GM23248 (cell line): ENCODE measurements at regions not wholly inside any gene's neighbourhood (a gene's known extent, or its start where the extent isn't known, plus 50 kb on each side); places are given as distances from the start of the nearest gene placed in this dataset.

Experiments used
- DNase-seq: peaks from one replicate; pipeline ENCODE4 v3.0.0-alpha.2; 2015
- H2AFZ ChIP-seq: fragments of 200-600 bp; sonication (generic); 2 replicates; pipeline ENCODE4 v1.6.1; 2016; ENCODE audit warnings: antibody characterized with exemption
- H3F3A ChIP-seq: fragments of 200-600 bp; sonication (generic); 2 replicates; pipeline ENCODE4 v1.6.1; 2016; ENCODE audit warnings: mild to moderate bottlenecking, antibody characterized with exemption, mixed run types; ENCODE audit not compliant: insufficient read depth
- H3K27ac ChIP-seq: fragments of 200-600 bp; sonication (generic); 2 replicates; pipeline ENCODE4 v1.5.1; 2016; ENCODE audit warnings: mild to moderate bottlenecking
- H3K27me3 ChIP-seq: fragments of 200-600 bp; sonication (generic); replicated peaks from 2 replicates; pipeline ENCODE4 v1.6.1; 2016; ENCODE audit warnings: mild to moderate bottlenecking; ENCODE audit not compliant: insufficient read depth
- H3K36me3 ChIP-seq: fragments of 200-600 bp; sonication (generic); 2 replicates; pipeline ENCODE4 v1.6.1; 2016; ENCODE audit warnings: low read depth, mild to moderate bottlenecking
- H3K4me1 ChIP-seq: fragments of 200-600 bp; sonication (generic); 2 replicates; pipeline ENCODE4 v1.6.1; 2016; ENCODE audit warnings: mild to moderate bottlenecking; ENCODE audit not compliant: insufficient read depth
- H3K4me2 ChIP-seq: fragments of 200-600 bp; sonication (generic); one replicate; pipeline ENCODE4 v1.6.1; 2016; ENCODE audit warnings: mild to moderate bottlenecking; ENCODE audit not compliant: unreplicated experiment
- H3K4me3 ChIP-seq: fragments of 200-600 bp; sonication (generic); 2 replicates; pipeline ENCODE4 v1.5.1; 2016; ENCODE audit warnings: mild to moderate bottlenecking
- H3K79me2 ChIP-seq: fragments of 200-600 bp; sonication (generic); 2 replicates; pipeline ENCODE4 v1.6.1; 2016; ENCODE audit warnings: mild to moderate bottlenecking; ENCODE audit not compliant: insufficient read depth
- H3K9ac ChIP-seq: fragments of 200-600 bp; sonication (generic); 2 replicates; pipeline ENCODE4 v1.6.1; 2016; ENCODE audit warnings: mild to moderate bottlenecking
- H3K9me2 ChIP-seq: fragments of 200-600 bp; sonication (generic); 2 replicates; pipeline ENCODE4 v1.6.1; 2016; ENCODE audit warnings: mixed run types, mild to moderate bottlenecking, moderate library complexity; ENCODE audit not compliant: insufficient read depth
- H3K9me3 ChIP-seq: fragments of 200-600 bp; sonication (generic); one replicate; pipeline ENCODE4 v1.6.1; 2017; ENCODE audit warnings: low read depth
- H4K20me1 ChIP-seq: fragments of 200-600 bp; sonication (generic); 2 replicates; pipeline ENCODE4 v1.6.0; 2016; ENCODE audit not compliant: insufficient read depth
- EZH2 ChIP-seq: fragments of 200-600 bp; sonication (generic); IDR thresholded peaks from 2 replicates; pipeline ENCODE4 v1.6.1; 2018; ENCODE audit warnings: antibody characterized with exemption, mild to moderate bottlenecking; ENCODE audit not compliant: insufficient read depth, poor library complexity, severe bottlenecking
- EZH2phosphoT487 ChIP-seq: fragments of 200-600 bp; sonication (generic); IDR thresholded peaks from 2 replicates; pipeline ENCODE4 v1.6.1; 2018; ENCODE audit warnings: antibody characterized with exemption, moderate library complexity, mild to moderate bottlenecking, low read depth; ENCODE audit not compliant: insufficient read depth
- WGBS, 2 experiments: methylation state at CpG; one replicate each; pipeline ENCODE4 v1.1.6; 2015 to 2017; ENCODE audit warnings: low lambda C conversion rate in 2 of 2, low coverage in 1 of 2; ENCODE audit errors: missing lambda C conversion rate in 2 of 2; 5-methylcytosine and 5-hydroxymethylcytosine counted together
- in situ Hi-C: fragments of 300-500 bp; cut with MboI; formaldehyde crosslinking; loops from 2 replicates; pipeline ENCODE4 v1.15.0; 2020

DNA sequence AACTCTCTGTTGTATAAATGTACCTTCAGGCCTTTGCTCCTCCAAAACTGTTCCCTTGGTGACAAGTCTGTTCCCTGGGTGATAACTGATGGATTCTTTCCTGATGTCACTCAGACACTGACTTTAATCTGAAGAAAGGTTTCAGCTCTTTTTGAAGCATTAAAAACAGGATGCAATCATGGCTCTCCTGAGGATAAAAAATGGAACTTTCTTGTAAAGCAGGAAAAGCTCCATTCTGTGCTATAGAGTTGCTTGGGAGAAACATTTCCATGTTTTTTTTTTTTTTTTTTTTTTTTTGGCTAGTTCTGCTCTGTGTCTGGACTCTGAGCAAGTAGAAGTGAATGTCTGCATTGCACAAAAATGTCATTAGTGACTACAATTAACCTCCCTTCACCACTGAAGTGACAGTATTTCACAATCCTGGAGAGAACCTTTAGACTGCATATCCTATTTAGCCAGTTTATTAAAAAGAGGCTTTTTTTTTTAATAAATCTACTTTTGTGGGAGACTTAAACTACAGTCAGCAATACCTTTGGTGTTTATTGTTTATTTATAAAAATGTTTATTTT lies 101.7 kb upstream of the PRMT6 start:
- TF ChIP-seq EZH2 (no peak), EZH2phosphoT487 (no peak)
- peaks cover 23% of the 10 kb centered on the region; the same call in 1 of the 2 replicates for H3K4me1 ChIP-seq
- no peaks in the 10 kb centered on the region for H3K9me3 ChIP-seq
- H3K9me2 ChIP-seq = peaks cover 3% of the 10 kb centered on the region; the same call in 1 of the 2 replicates
- no peak overlapping the region for H3K9ac ChIP-seq
- H3F3A ChIP-seq = no peaks in the 10 kb centered on the region
- H3K4me3 ChIP-seq = no peak overlapping the region
- H4K20me1 ChIP-seq = no peaks in the 10 kb centered on the region
- H3K4me2 ChIP-seq = no peak overlapping the region
- no peaks in the 10 kb centered on the region for H3K27me3 ChIP-seq
- H2AFZ ChIP-seq = no peak overlapping the region
- in situ Hi-C loops = no loop called here
- H3K27ac ChIP-seq = no peak overlapping the region
- no peaks in the 10 kb centered on the region for H3K36me3 ChIP-seq
- no peaks in the 10 kb centered on the region for H3K79me2 ChIP-seq
- peak; percentile 9 for DNase-seq

DNA sequence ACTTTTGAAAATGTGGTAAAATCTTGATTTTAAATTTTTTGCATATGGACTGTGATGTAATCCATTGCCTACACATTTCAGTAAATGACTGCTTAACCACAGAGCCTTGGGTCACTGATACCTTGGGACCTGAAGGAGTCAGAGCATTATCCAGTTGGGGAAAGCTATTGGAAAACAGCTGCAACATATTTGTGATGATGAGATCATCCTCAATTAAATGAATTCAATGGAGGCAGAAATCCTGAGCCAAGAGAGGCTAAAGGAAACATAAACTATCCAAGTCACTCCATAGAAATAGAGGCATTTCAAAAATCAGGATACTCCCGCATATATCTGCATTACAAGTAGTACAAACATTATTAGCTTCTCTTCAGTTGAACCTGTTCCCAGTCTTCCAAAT lies 99.8 kb upstream of the PRMT6 start:
- H3K27me3 ChIP-seq = no peaks in the 10 kb centered on the region
- WGBS, 2 experiments = 38 to 61% methylated on average over 1 of the region's 1 CpG
- peaks cover 23% of the 10 kb centered on the region; the same call in 1 of the 2 replicates for H3K4me1 ChIP-seq
- H3K9ac ChIP-seq = no peak overlapping the region
- no peak overlapping the region for H3K27ac ChIP-seq
- no peak overlapping the region for H3K4me3 ChIP-seq
- no peaks in the 10 kb centered on the region for H3F3A ChIP-seq
- in situ Hi-C loops = no loop called here
- H3K9me2 ChIP-seq = peaks cover 3% of the 10 kb centered on the region; the same call in 1 of the 2 replicates
- H3K4me2 ChIP-seq = no peak overlapping the region
- no peaks in the 10 kb centered on the region for H3K36me3 ChIP-seq
- H2AFZ ChIP-seq = no peak overlapping the region
- peak; percentile 51 for DNase-seq
- H3K79me2 ChIP-seq = no peaks in the 10 kb centered on the region
- no peak for TF ChIP-seq EZH2
- TF ChIP-seq EZH2phosphoT487 = no peak
- H4K20me1 ChIP-seq = no peaks in the 10 kb centered on the region
- H3K9me3 ChIP-seq = no peaks in the 10 kb centered on the region

DNA sequence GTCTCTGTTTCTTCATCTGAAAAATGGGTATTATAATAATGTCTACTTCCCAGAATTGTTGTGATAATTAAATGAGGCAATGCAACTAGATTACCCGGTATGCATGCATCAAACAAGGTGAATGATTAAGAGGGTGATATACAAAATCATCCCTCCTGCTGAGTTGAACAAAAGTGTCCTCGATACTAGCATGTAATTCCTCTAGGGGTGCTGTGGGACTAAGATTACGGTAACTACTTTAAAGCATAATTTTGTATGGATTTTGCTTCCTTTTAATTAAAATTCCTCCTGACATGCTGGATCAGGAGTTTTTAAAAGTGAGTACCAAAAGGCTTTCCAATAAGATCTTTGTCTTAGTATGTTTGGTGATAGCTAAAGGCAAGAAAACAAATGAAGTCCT lies 98.7 kb upstream of the PRMT6 start:
- in situ Hi-C loops = no loop called here
- 45 to 55% methylated on average over 3 of the region's 3 CpGs for WGBS, 2 experiments

DNA sequence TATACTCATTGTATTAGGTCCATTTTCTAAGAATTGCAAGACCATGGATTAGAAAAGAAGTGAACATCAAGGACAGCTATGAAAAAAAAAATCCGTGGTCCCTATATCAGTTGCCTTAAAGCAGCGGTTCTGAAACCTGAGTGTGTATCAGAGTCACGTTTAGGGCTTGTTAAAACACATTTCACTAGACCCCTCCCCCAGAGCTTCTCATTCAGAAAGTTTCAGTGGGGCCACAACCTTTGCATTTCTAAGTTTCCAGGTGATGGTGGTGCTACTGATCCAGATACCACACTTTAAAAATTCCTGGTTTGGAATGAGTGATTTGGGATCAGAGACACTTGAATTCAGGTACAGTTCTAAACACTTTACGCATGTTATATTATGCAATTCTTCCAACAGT lies 96.1 kb upstream of the PRMT6 start:
- Histone ChIP-seq H3F3A (no peaks in the 10 kb centered on the region), H3K9ac (no peak overlapping the region), H3K79me2 (no peaks in the 10 kb centered on the region), H3K36me3 (no peaks in the 10 kb centered on the region), H3K27me3 (no peaks in the 10 kb centered on the region), H3K4me3 (no peak overlapping the region), H3K9me2 (peaks cover 3% of the 10 kb centered on the region; the same call in 1 of the 2 replicates), H4K20me1 (no peaks in the 10 kb centered on the region), H2AFZ (no peak overlapping the region), H3K4me2 (no peak overlapping the region), H3K27ac (no peak overlapping the region), H3K4me1 (peaks cover 9% of the 10 kb centered on the region; the same call in 1 of the 2 replicates), H3K9me3 (no peaks in the 10 kb centered on the region)
- TF ChIP-seq EZH2 = no peak
- WGBS, 2 experiments = 45 to 50% methylated on average over 4 of the region's 4 CpGs
- DNase-seq = no peak
- in situ Hi-C loops = no loop called here

More for the DNA sequence above, 98.7 kb upstream of the PRMT6 start:
- H3F3A ChIP-seq = no peaks in the 10 kb centered on the region
- H4K20me1 ChIP-seq = no peaks in the 10 kb centered on the region
- H3K4me1 ChIP-seq = peaks cover 20% of the 10 kb centered on the region; the same call in 1 of the 2 replicates
- no peaks in the 10 kb centered on the region for H3K27me3 ChIP-seq
- H3K79me2 ChIP-seq = no peaks in the 10 kb centered on the region
- no peak overlapping the region for H3K4me3 ChIP-seq
- H3K27ac ChIP-seq = no peak overlapping the region
- no peak for DNase-seq
- no peaks in the 10 kb centered on the region for H3K36me3 ChIP-seq
- H3K9me3 ChIP-seq = no peaks in the 10 kb centered on the region
- H3K9me2 ChIP-seq = peaks cover 3% of the 10 kb centered on the region; the same call in 1 of the 2 replicates
- no peak overlapping the region for H3K4me2 ChIP-seq
- H3K9ac ChIP-seq = no peak overlapping the region
- no peak for TF ChIP-seq EZH2
- TF ChIP-seq EZH2phosphoT487 = no peak
- H2AFZ ChIP-seq = no peak overlapping the region

DNA sequence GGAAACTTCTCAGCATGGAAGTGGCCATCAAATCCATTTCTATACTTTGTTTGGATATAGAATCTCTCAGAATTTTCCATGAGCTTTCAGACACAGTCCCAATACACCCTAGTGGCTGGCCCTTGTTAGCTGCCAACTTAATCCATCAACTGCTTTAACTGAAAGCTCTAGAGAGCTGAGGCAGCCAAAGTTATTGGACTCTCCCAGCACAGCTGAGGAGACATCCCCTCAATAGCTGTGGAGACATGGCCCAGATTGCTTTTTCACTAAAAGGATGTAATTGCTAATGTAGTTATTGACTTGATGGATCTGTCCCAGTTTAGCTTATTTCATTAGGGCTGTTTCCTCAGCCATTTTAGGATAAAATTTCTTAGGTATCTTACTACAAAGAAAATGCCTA lies 94.8 kb upstream of the PRMT6 start:
- TF ChIP-seq EZH2 (no peak), EZH2phosphoT487 (no peak)
- H3K36me3 ChIP-seq = no peaks in the 10 kb centered on the region
- H3K4me2 ChIP-seq = no peak overlapping the region
- H3K4me3 ChIP-seq = no peak overlapping the region
- H2AFZ ChIP-seq = no peak overlapping the region
- no peak for DNase-seq
- H3K4me1 ChIP-seq = peaks cover 6% of the 10 kb centered on the region; the same call in 1 of the 2 replicates
- in situ Hi-C loops = no loop called here
- no peaks in the 10 kb centered on the region for H3K9me3 ChIP-seq
- no peaks in the 10 kb centered on the region for H3K79me2 ChIP-seq
- no peaks in the 10 kb centered on the region for H3F3A ChIP-seq
- H3K9me2 ChIP-seq = peaks cover 3% of the 10 kb centered on the region; the same call in 1 of the 2 replicates
- H3K27ac ChIP-seq = no peak overlapping the region
- no peak overlapping the region for H3K9ac ChIP-seq
- no peaks in the 10 kb centered on the region for H4K20me1 ChIP-seq
- H3K27me3 ChIP-seq = no peaks in the 10 kb centered on the region
